ELF-1 (cell line): ENCODE measurements at regions not wholly inside any gene's neighbourhood (a gene's known extent, or its start where the extent isn't known, plus 50 kb on each side); places are given as distances from the start of the nearest gene placed in this dataset.

ENCODE experiments used
- DNase-seq: peaks from one replicate; pipeline ENCODE4 v3.0.0-alpha.2; 2016; ENCODE audit warnings: low read depth, low spot score

GRCh38 chr12:42683933-42684801, 94.6 kb upstream of the PRICKLE1 start:
- DNase-seq: no peak

- DNase-seq: no peak
Measured at GRCh38 chr12:42683266-42683665, 93.7 kb upstream of the PRICKLE1 start.

- no peak for DNase-seq
Measured at GRCh38 chr12:42679466-42679865, 89.9 kb upstream of the PRICKLE1 start.

- DNase-seq: no peak
Measured at GRCh38 chr12:42677461-42677860, 87.9 kb upstream of the PRICKLE1 start.

- no peak for DNase-seq
Measured at GRCh38 chr12:42673535-42673934, 84.0 kb upstream of the PRICKLE1 start.

- DNase-seq: no peak
Measured at GRCh38 chr12:42670719-42671118, 81.2 kb upstream of the PRICKLE1 start.

- DNase-seq: no peak
Measured at GRCh38 chr12:42669553-42669952, 80.0 kb upstream of the PRICKLE1 start.

- DNase-seq: peak; percentile 38
Measured at GRCh38 chr12:42666671-42667243, 77.2 kb upstream of the PRICKLE1 start.

- DNase-seq: no peak
Measured at GRCh38 chr12:42663621-42664020, 74.1 kb upstream of the PRICKLE1 start.

GRCh38 chr12:42660968-42661937, 71.7 kb upstream of the PRICKLE1 start:
- no peak for DNase-seq

- no peak for DNase-seq
Measured at GRCh38 chr12:42660117-42660516, 70.6 kb upstream of the PRICKLE1 start.

GRCh38 chr12:42652048-42652447, 62.5 kb upstream of the PRICKLE1 start:
- peak; percentile 28 for DNase-seq

GRCh38 chr12:42648061-42648460, 58.5 kb upstream of the PRICKLE1 start:
- DNase-seq: no peak

- DNase-seq: no peak
Measured at GRCh38 chr12:42643881-42644579, 54.5 kb upstream of the PRICKLE1 start.

GRCh38 chr12:42641221-42641885, 51.8 kb upstream of the PRICKLE1 start:
- DNase-seq: no peak

GRCh38 chr12:42640391-42640790, 50.8 kb upstream of the PRICKLE1 start:
- DNase-seq: no peak

GRCh38 chr12:42639556-42639955, 50.0 kb upstream of the PRICKLE1 start:
- DNase-seq: no peak
